K562 (cell line): ENCODE measurements at regions not wholly inside any gene's neighbourhood (a gene's known extent, or its start where the extent isn't known, plus 50 kb on each side); places are given as distances from the start of the nearest gene placed in this dataset.

ENCODE experiments used
- ATAC-seq: fragments of 200-7000 bp; cut with Tn5 transposase; 3 replicates; pipeline ENCODE4 v1.9.1; 2020; ENCODE audit warnings: moderate library complexity
- BruUV-seq: library from RNA; stranded (reverse); fragments of 400-500 nt; replicated peaks from 2 replicates; lab custom pipeline; 2021; lab: Mats Ljungman, UMichigan
- CTCF ChIA-PET: fragments of 300-600 bp; formaldehyde crosslinking; extraction: SDS; loops from one replicate; lab custom pipeline; 2021; ENCODE audit warnings: low intra/inter-chr PET ratio; lab: Yijun Ruan, JAX
- POLR2A ChIA-PET: fragments of 300-600, 350-650 bp; sonication (Branson Sonifier 250); formaldehyde crosslinking; extraction: SDS; loops from one replicate; lab custom pipeline; 2021; ENCODE audit warnings: antibody characterized with exemption, inconsistent platforms; lab: Yijun Ruan, JAX
- DNase-seq, 4 experiments: peaks; one replicate each; pipeline versions ENCODE4 v3.0.0 to v3.0.0-alpha.2; 2011 to 2018; ENCODE audit warnings: low spot score in 3 of 4, mixed read lengths in 3 of 4; ENCODE audit errors: extremely low read depth in 1 of 4
- FAIRE-seq: peaks from 2 replicates; lab custom pipeline; 2011; peaks lifted over from hg19 to GRCh38; lab: Jason Lieb, UNC
- H2AFZ ChIP-seq: 2 replicates; pipeline ENCODE4 v1.6.0; 2011; ENCODE audit warnings: low read depth, low read length, control low read depth, inconsistent platforms
- H3K27ac ChIP-seq: fragments of 200-600 bp; 3 replicates; pipeline ENCODE4 v1.8.0; 2011; ENCODE audit warnings: low read depth, mild to moderate bottlenecking, control low read depth, inconsistent platforms, low read length, moderate library complexity, mixed read lengths; ENCODE audit errors: extremely low read depth
- H3K27me3 ChIP-seq, 2 experiments: fragments of 300-600 bp in 1 of 2; 2 replicates in 1 of 2; 3 replicates in 1 of 2; pipeline versions ENCODE4 v1.6.0 to v1.8.0; 2011; ENCODE audit warnings: inconsistent platforms in 2 of 2, low read length in 2 of 2, mild to moderate bottlenecking in 1 of 2, mixed read lengths in 1 of 2, moderate library complexity in 1 of 2; ENCODE audit not compliant: control insufficient read depth in 2 of 2, insufficient read depth in 2 of 2
- H3K36me3 ChIP-seq: fragments of 300-600 bp; 3 replicates; pipeline ENCODE4 v1.8.0; 2011; ENCODE audit warnings: mild to moderate bottlenecking, low read length, inconsistent platforms; ENCODE audit not compliant: control insufficient read depth, insufficient read depth
- H3K4me1 ChIP-seq, 2 experiments: fragments of 200-600 bp in 1 of 2; replicated peaks in 1 of 2; 2 replicates in 1 of 2; 3 replicates in 1 of 2; pipeline versions ENCODE4 v1.5.1 to v1.8.0; 2011; ENCODE audit warnings: inconsistent platforms in 2 of 2, low read length in 2 of 2, mild to moderate bottlenecking in 1 of 2, mixed read lengths in 1 of 2, moderate library complexity in 1 of 2; ENCODE audit not compliant: control insufficient read depth in 2 of 2, insufficient read depth in 2 of 2
- H3K4me2 ChIP-seq: 2 replicates; pipeline ENCODE4 v1.6.1; 2011; ENCODE audit warnings: low read length, control low read depth, inconsistent platforms, mixed read lengths; ENCODE audit not compliant: insufficient read depth
- H3K4me3 ChIP-seq: fragments of 200-600 bp; sonication (generic), shearing (Covaris generic); 2 replicates; pipeline ENCODE4 v1.5.1; 2016; ENCODE audit warnings: control low read depth, inconsistent platforms
- H3K79me2 ChIP-seq: fragments of 200-600 bp; 3 replicates; pipeline ENCODE4 v1.8.0; 2011; ENCODE audit warnings: low read length, inconsistent platforms; ENCODE audit not compliant: control insufficient read depth, insufficient read depth
- H3K9ac ChIP-seq, 2 experiments: 2 replicates each; pipeline versions ENCODE4 v1.6.0 to v1.6.1; 2011; ENCODE audit warnings: low read depth in 2 of 2, low read length in 2 of 2, control low read depth in 1 of 2, inconsistent platforms in 1 of 2, mild to moderate bottlenecking in 1 of 2, mixed read lengths in 1 of 2; ENCODE audit not compliant: insufficient read depth in 1 of 2
- H3K9me1 ChIP-seq: one replicate; pipeline ENCODE4 v1.6.0; 2011; ENCODE audit warnings: inconsistent platforms, mild to moderate bottlenecking, low read length, moderate library complexity; ENCODE audit not compliant: control insufficient read depth, insufficient read depth
- H3K9me3 ChIP-seq: replicated peaks from 2 replicates; pipeline ENCODE4 v1.5.1; 2011; ENCODE audit warnings: low read depth, low read length, inconsistent platforms; ENCODE audit not compliant: control insufficient read depth, insufficient read depth
- H4K20me1 ChIP-seq: replicated peaks from 2 replicates; pipeline ENCODE4 v1.6.1; 2011; ENCODE audit warnings: low read length, inconsistent platforms, mixed read lengths; ENCODE audit not compliant: control insufficient read depth, insufficient read depth
- CBX1 ChIP-seq: sonication (generic); IDR thresholded peaks from 2 replicates; pipeline ENCODE4 v1.6.1; 2016; ENCODE audit warnings: antibody characterized with exemption, low read depth, mild to moderate bottlenecking
- CC2D1A ChIP-seq: fragments of 450-650 bp; IDR thresholded peaks from 2 replicates; pipeline ENCODE4 v1.6.1; 2017; ENCODE audit warnings: mild to moderate bottlenecking
- ELK1 ChIP-seq: sonication (generic); formaldehyde crosslinking; IDR thresholded peaks from 2 replicates; pipeline ENCODE4 v1.8.1; 2022; ENCODE audit warnings: missing genetic modification reagents
- IRF1 ChIP-seq: sonication (generic); formaldehyde crosslinking; IDR thresholded peaks from 2 replicates; pipeline ENCODE4 v1.8.0; 2022; ENCODE audit warnings: missing genetic modification reagents, mild to moderate bottlenecking, borderline replicate concordance
- KDM5B ChIP-seq: fragments of 200-600 bp; sonication (generic); IDR thresholded peaks from 2 replicates; pipeline ENCODE4 v1.6.1; 2012; ENCODE audit warnings: low read depth, mild to moderate bottlenecking, moderate library complexity, low read length, control low read depth, inconsistent platforms; ENCODE audit not compliant: insufficient replicate concordance
- MLLT1 ChIP-seq, 2 experiments: fragments of 450-650 bp; IDR thresholded peaks; 2 replicates each; pipeline ENCODE4 v1.6.1; 2016
- MYBL2 ChIP-seq, 2 experiments: fragments of 450-650 bp in 1 of 2; sonication (generic) in 1 of 2; formaldehyde crosslinking in 1 of 2; IDR thresholded peaks; 2 replicates each; pipeline versions ENCODE4 v1.6.1 to v1.8.1; 2017 to 2022; ENCODE audit warnings: borderline replicate concordance in 1 of 2, inconsistent platforms in 1 of 2, low read depth in 1 of 2, mild to moderate bottlenecking in 1 of 2, missing genetic modification reagents in 1 of 2, moderate library complexity in 1 of 2
- SMAD2 ChIP-seq: fragments of 150-350 bp; IDR thresholded peaks from 2 replicates; pipeline ENCODE4 v1.6.1; 2014; ENCODE audit warnings: low read depth, mild to moderate bottlenecking, low read length
- ZBTB34 ChIP-seq: fragments of 250-450 bp; sonication (Bioruptor Pico); IDR thresholded peaks from 2 replicates; pipeline ENCODE4 v1.8.0; 2021; ENCODE audit warnings: mild to moderate bottlenecking, moderate library complexity
- ZBTB43 ChIP-seq: sonication (generic); formaldehyde crosslinking; IDR thresholded peaks from 2 replicates; pipeline ENCODE4 v1.8.0; 2023; ENCODE audit warnings: mild to moderate bottlenecking, missing genetic modification reagents
- ZNF41 ChIP-seq: fragments of 250-450 bp; sonication (Bioruptor Pico); conservative IDR thresholded peaks from 2 replicates; pipeline ENCODE4 v1.4.0; 2020; ENCODE audit warnings: mild to moderate bottlenecking
- ZNF584 ChIP-seq: fragments of 200-800 bp; sonication (Bioruptor generic); IDR thresholded peaks from 2 replicates; pipeline ENCODE4 v1.6.1; 2016; ENCODE audit warnings: low read depth, mild to moderate bottlenecking, missing genetic modification characterization, missing compliant biosample characterization
- ZNF639 ChIP-seq, 2 experiments: fragments of 200-800 bp in 1 of 2; sonication (Bioruptor generic) in 1 of 2; sonication (generic) in 1 of 2; formaldehyde crosslinking in 1 of 2; IDR thresholded peaks in 1 of 2; conservative IDR thresholded peaks in 1 of 2; 2 replicates each; pipeline versions ENCODE4 v1.5.0 to v1.6.1; 2016 to 2020; ENCODE audit warnings: missing compliant biosample characterization in 1 of 2, missing genetic modification characterization in 1 of 2, missing genetic modification reagents in 1 of 2
- ZNF75A ChIP-seq: fragments of 450-650 bp; formaldehyde crosslinking; IDR thresholded peaks from 2 replicates; pipeline ENCODE4 v1.4.0; 2020; ENCODE audit warnings: mild to moderate bottlenecking
- ZNF780A ChIP-seq: fragments of 250-450 bp; sonication (Bioruptor Pico); IDR thresholded peaks from 2 replicates; pipeline ENCODE4 v1.5.0; 2021; ENCODE audit warnings: mild to moderate bottlenecking
- WGBS: fragments of 100-300 bp; shearing (Covaris generic); methylation state at CpG from one replicate; pipeline ENCODE4 v1.1.6; 2016; ENCODE audit warnings: low coverage, mixed read lengths; ENCODE audit not compliant: insufficient coverage; ENCODE audit errors: missing lambda C conversion rate; 5-methylcytosine and 5-hydroxymethylcytosine counted together
- in situ Hi-C: fragments of 300-500 bp; cut with MboI; formaldehyde crosslinking; loops from 4 replicates; pipeline ENCODE4 v1.15.0; 2018; ENCODE audit warnings: inconsistent platforms, mixed read lengths
- intact Hi-C: fragments of 100-400 bp; cut with micrococcal nuclease; formaldehyde crosslinking; loops from 2 replicates; pipeline ENCODE4 v1.14.2; 2022

GRCh38 chr12:13613297-13613696, 368.1 kb downstream of the GRIN2B start:
- ChIA-PET POLR2A (no interaction called here), CTCF (no interaction called here)
- Histone ChIP-seq H3K9me1 (no peaks in the 10 kb centered on the region), H3K9ac (no peak overlapping the region), H3K4me3 (no peak overlapping the region), H3K79me2 (no peaks in the 10 kb centered on the region), H3K9me3 (no peaks in the 10 kb centered on the region), H4K20me1 (no peaks in the 10 kb centered on the region), H3K36me3 (no peaks in the 10 kb centered on the region), H3K27me3 (no peaks in the 10 kb centered on the region), H2AFZ (no peak overlapping the region), H3K4me1 (no peaks in the 10 kb centered on the region), H3K27ac (no peak overlapping the region), H3K4me2 (no peak overlapping the region)
- in situ Hi-C loops = no loop called here
- DNase-seq = no peak
- 0% methylated on average over 2 of the region's 3 CpGs for WGBS
- FAIRE-seq = no peak
- no TSS peak for BruUV-seq
- ATAC-seq = no peak
- intact Hi-C loops = no loop called here
- no peak for TF ChIP-seq CBX1
- no peak for TF ChIP-seq SMAD2
- no peak for TF ChIP-seq ZNF584 (CRISPR knock-in tag)
- no peak for TF ChIP-seq IRF1 (CRISPR knock-in tag)
- TF ChIP-seq ZNF780A (CRISPR knock-in tag) = no peak
- TF ChIP-seq ZNF639 (CRISPR knock-in tag; conservative IDR thresholded peaks at IDR 0.05 in 1 of 2, IDR thresholded peaks at IDR 0.05 in 1 of 2) = no peak
- no peak for TF ChIP-seq KDM5B
- TF ChIP-seq MLLT1 (IDR thresholded peaks at IDR 0.05) = no peak
- TF ChIP-seq ZBTB34 = no peak
- no peak for TF ChIP-seq MYBL2 (IDR thresholded peaks at IDR 0.05; ENCODE audit: low read depth)
- no peak for TF ChIP-seq MYBL2 (CRISPR knock-in tag; IDR thresholded peaks at IDR 0.05; ENCODE audit: borderline replicate concordance)
- no peak for TF ChIP-seq CC2D1A
- TF ChIP-seq ELK1 (CRISPR knock-in tag) = no peak
- no peak for TF ChIP-seq ZBTB43 (CRISPR knock-in tag)
- TF ChIP-seq ZNF41 (CRISPR knock-in tag) = no peak
- TF ChIP-seq ZNF75A (CRISPR knock-in tag) = no peak
